ENCODE measurements at regions not wholly inside any gene's neighbourhood (a gene's known extent, or its start where the extent isn't known, plus 50 kb on each side); places are given as distances from the start of the nearest gene placed in this dataset.

- TF ChIP-seq ZFP37 (tag by site-specific recombination; IDR thresholded peaks at IDR 0.05): no peak
- TF ChIP-seq ZNF596 (tag by site-specific recombination; IDR thresholded peaks at IDR 0.05): no peak
- no peak for TF ChIP-seq ZNF658 (tag by site-specific recombination; IDR thresholded peaks at IDR 0.05)
Observed at GRCh38 chr10:29007748-29008610, 280.9 kb upstream of the LYZL1 start (continued).

DNA sequence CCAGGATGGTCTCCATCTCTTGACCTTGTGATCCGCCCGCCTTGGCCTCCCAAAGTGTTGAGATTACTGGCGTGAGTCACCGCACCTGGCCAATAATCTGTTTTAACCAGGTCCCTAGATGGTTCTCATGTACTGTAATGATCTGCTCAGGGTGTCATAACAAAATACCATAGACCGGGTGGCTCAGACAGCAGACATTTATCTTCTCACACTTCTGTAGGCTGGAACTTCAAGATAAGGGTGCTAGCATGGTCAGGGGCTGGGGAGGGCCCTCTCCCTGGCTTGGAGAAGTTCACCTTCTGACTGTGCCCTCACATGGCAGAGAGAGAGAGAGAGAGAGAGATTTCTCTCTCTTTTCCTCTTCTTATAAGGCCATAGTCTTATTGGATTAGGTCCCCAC lies 279.4 kb upstream of the LYZL1 start:
- Histone ChIP-seq H3K4me3 (ENCODE audit: low read depth, low read length) (no peak overlapping the region), H3K36me3 (ENCODE audit: control insufficient read depth in 2 of 2, insufficient read depth in 1 of 2, low read length in 2 of 2) (no peaks in the 10 kb centered on the region), H3K27ac (ENCODE audit: extremely low read depth, low read depth, low read length) (no peak overlapping the region), H3K4me1 (ENCODE audit: control insufficient read depth, insufficient read depth, low read length) (peaks cover 11% of the 10 kb centered on the region; the same call in 1 of the 2 replicates), H3K9me3 (ENCODE audit: control insufficient read depth, insufficient read depth, low read depth, low read length) (no peaks in the 10 kb centered on the region)
- no peak for TF ChIP-seq ZNF624 (tag by site-specific recombination; IDR thresholded peaks at IDR 0.05)
- peak; percentile 69; the same call in 1 of the 2 replicates for TF ChIP-seq ZNF596 (tag by site-specific recombination; IDR thresholded peaks at IDR 0.05)
- ChIA-PET CTCF (interaction anchor here (0.6 to 1.1 kb wide), 4 partner anchors 42 to 346 kb away, joined by 3 to 5 read pairs (median 4); no protein-coding TSS in a partner anchor), POLR2A (no interaction called here)

DNA sequence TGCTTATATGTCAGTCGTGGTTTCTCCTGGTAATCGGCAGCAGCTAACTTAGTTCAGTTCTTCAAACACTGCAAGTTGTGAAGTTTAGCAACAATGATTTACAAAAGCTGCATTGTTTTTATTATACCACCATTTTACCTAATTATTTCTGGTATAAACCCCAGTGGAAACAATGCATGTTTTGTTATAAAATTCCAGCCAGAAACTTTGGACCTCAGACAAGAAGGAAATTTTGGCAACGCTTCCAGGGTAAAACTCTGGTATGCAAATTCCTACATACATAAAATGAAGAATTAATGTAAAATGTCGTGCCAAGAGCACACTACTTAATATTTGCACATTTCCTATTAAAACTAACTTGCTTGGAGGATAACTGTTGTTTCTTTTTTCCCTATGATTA lies 277.4 kb upstream of the LYZL1 start:
- H3K4me1 ChIP-seq (ENCODE audit: control insufficient read depth, insufficient read depth, low read length): peaks cover 11% of the 10 kb centered on the region; the same call in 1 of the 2 replicates
- no peak overlapping the region for H3K4me3 ChIP-seq (ENCODE audit: low read depth, low read length)
- no peak overlapping the region for H3K27ac ChIP-seq (ENCODE audit: extremely low read depth, low read depth, low read length)
- TF ChIP-seq, protein P1, sequence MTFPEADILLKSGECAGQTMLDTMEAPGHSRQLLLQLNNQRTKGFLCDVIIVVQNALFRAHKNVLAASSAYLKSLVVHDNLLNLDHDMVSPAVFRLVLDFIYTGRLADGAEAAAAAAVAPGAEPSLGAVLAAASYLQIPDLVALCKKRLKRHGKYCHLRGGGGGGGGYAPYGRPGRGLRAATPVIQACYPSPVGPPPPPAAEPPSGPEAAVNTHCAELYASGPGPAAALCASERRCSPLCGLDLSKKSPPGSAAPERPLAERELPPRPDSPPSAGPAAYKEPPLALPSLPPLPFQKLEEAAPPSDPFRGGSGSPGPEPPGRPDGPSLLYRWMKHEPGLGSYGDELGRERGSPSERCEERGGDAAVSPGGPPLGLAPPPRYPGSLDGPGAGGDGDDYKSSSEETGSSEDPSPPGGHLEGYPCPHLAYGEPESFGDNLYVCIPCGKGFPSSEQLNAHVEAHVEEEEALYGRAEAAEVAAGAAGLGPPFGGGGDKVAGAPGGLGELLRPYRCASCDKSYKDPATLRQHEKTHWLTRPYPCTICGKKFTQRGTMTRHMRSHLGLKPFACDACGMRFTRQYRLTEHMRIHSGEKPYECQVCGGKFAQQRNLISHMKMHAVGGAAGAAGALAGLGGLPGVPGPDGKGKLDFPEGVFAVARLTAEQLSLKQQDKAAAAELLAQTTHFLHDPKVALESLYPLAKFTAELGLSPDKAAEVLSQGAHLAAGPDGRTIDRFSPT (tag by site-specific recombination; IDR thresholded peaks at IDR 0.05): no peak
- TF ChIP-seq, protein P2, sequence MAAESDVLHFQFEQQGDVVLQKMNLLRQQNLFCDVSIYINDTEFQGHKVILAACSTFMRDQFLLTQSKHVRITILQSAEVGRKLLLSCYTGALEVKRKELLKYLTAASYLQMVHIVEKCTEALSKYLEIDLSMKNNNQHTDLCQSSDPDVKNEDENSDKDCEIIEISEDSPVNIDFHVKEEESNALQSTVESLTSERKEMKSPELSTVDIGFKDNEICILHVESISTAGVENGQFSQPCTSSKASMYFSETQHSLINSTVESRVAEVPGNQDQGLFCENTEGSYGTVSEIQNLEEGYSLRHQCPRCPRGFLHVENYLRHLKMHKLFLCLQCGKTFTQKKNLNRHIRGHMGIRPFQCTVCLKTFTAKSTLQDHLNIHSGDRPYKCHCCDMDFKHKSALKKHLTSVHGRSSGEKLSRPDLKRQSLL (tag by site-specific recombination; IDR thresholded peaks at IDR 0.05): no peak
- TF ChIP-seq TRIM28 (IDR thresholded peaks at IDR 0.05; ENCODE audit: borderline replicate concordance, low read length) (no peak), TCF7L2 (IDR thresholded peaks at IDR 0.05; ENCODE audit: borderline replicate concordance, low read depth, low read length) (no peak), ZNF350 (tag by site-specific recombination; IDR thresholded peaks at IDR 0.05) (no peak), SP3 (tag by site-specific recombination; IDR thresholded peaks at IDR 0.05) (no peak), ZNF610 (tag by site-specific recombination; IDR thresholded peaks at IDR 0.05; ENCODE audit: borderline replicate concordance) (no peak), ZNF394 (tag by site-specific recombination; IDR thresholded peaks at IDR 0.05; ENCODE audit: borderline replicate concordance) (no peak), ZBTB7A (tag by site-specific recombination; IDR thresholded peaks at IDR 0.05; ENCODE audit: low read depth) (no peak), ZNF16 (tag by site-specific recombination; IDR thresholded peaks at IDR 0.05; ENCODE audit: low read depth) (no peak), SCRT1 (tag by site-specific recombination; IDR thresholded peaks at IDR 0.05; ENCODE audit: borderline replicate concordance) (no peak), GFI1B (tag by site-specific recombination; IDR thresholded peaks at IDR 0.05) (no peak), ZIC2 (tag by site-specific recombination; IDR thresholded peaks at IDR 0.05) (no peak), ZFP3 (tag by site-specific recombination; IDR thresholded peaks at IDR 0.05; ENCODE audit: low read depth) (no peak), ZNF785 (tag by site-specific recombination; IDR thresholded peaks at IDR 0.05) (no peak), ZNF658 (tag by site-specific recombination; IDR thresholded peaks at IDR 0.05) (no peak), ZNF660 (tag by site-specific recombination; IDR thresholded peaks at IDR 0.05) (no peak), ZNF223 (tag by site-specific recombination; IDR thresholded peaks at IDR 0.05) (no peak)
- ChIA-PET CTCF (no interaction called here), POLR2A (no interaction called here)
- H3K9me3 ChIP-seq (ENCODE audit: control insufficient read depth, insufficient read depth, low read depth, low read length): no peaks in the 10 kb centered on the region
- H3K36me3 ChIP-seq (ENCODE audit: control insufficient read depth in 2 of 2, insufficient read depth in 1 of 2, low read length in 2 of 2): no peaks in the 10 kb centered on the region
